Stimulated activated CD8-positive, alpha-beta memory T cell treated with anti-CD3 and anti-CD28 coated beads, Interleukin-7, amount 100 ng/mL, for 1 hour (primary cell): ENCODE measurements at regions not wholly inside any gene's neighbourhood (a gene's known extent, or its start where the extent isn't known, plus 50 kb on each side); places are given as distances from the start of the nearest gene placed in this dataset.
A peak's percentile ranks its signal among the peaks of the same experiment; 100 is the strongest.

ENCODE experiments used
- DNase-seq, 2 donors: peaks; one replicate each; pipeline ENCODE4 v3.0.0-alpha.2; 2020; ENCODE audit warnings: low read depth in 2 of 2

DNA sequence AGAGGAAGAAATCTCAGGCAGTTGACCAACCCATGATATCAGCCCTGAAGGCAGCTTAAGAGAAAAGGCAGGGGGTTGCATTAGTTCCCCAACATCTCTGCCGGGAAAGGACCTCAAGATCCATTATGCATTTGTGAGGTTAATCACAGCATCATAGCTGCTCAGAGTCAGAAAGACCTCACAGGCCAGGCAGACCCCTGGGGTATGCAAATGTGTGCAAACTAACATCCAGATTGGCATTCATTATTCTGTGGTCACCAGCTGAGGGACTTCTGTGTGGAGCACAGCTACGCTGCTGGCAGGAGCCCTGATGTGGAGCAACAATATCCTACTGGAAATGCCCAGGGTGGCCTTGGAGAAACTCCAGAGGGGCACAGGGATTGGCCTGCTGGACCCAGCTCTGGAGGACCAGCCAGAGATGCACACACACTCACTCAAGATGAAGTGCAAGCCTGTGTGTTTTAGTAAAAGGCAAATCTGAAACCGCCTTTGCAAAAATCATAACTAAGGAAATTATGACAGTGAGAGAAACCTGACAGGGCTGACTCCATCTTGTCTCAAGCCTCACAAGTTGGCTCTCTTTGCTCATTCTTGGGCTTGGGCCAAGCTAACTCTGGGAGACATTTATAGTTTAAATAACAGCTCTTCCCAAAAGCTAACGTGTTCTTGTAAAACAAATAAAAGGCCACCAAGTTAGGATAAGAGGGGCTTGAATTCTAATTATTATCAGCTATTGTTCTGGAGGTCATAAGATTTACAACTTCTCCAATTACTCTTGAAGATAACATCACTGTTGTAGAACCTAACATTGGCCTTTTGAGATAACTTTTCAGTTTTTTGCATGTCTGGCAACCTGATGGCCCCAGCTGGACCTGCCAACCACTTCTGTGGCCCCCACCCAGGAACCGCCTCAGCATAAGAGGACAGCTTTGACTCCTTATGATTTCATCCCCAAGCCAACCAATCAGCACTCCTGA is 257.1 kb downstream of the UACA start:
- no peak for DNase-seq

DNA sequence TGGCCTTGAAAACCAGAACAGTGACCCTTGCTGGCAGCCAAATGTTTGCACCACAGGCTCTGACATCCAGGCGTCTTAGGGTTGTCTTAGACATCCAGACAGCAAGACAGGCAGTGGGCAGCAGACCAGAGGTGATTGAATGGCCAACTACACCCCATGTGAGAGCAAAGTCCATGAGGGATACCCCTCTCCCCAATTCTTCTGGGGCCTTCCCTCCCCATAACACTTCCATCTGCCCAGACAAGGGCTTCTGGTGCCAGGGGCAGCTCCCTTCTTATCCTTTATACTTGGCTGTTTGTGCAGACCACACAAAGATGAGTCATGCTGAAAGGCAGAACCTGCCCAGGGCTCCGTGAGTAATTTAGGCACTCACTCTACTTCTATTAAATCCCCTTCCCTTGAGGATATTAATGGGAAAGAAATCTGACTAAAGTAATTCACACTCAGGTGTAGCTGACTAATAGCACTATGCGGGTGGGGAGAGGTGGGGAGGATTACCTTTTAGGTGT is 257.9 kb downstream of the UACA start:
- DNase-seq, result no peak

DNA sequence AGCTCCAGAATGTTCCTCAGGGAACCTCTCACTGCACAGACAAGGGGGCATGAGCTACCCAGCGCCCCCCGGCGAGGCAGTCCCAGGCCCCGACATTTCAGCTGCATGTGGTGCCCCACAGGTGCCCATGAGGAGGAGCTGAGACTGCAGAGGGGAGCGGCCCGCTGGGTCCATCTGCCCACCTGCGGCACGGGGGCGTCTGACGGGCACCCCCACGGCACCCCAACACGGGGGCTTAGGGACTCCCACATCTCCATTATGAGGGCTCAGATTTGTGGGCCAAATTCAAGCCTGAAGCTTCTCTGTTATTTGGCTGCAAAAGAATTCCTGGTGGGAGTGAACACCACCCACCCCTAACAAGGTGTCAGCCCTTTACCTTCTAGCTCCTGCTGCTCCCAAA is 258.4 kb downstream of the UACA start:
- DNase-seq, result no peak

DNA sequence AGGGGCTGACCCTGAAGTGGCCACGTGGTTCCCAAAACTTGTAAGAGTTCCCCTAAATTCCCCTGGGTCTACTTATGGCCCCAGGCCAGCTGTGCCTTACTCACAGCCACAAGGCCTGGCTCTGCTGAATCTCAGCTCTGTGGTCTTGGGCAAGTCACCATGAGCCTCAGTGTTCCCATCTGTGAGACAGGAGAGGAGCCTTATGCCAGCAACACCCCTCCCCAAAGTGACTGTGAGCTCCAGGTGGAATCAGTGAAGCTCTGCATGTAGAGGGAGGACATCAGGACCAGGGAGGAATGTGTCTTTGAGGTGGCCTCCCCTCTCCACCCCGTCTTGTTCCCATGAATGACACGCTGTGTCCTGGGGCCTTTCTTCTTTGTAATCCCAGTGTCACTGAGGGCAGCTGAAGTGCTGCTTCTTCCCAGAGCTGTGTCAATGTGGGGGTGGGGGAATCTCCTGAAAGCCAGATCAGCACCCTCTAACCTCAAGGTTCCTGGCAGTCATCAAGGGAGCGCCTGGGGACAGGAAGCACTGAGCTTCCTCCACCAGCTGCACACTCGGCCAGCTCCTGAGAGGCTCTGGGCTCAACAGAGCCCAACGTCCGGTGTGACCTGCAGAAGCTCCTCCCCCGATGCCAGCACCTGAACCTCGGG is 258.9 kb downstream of the UACA start:
- no peak for DNase-seq

DNA sequence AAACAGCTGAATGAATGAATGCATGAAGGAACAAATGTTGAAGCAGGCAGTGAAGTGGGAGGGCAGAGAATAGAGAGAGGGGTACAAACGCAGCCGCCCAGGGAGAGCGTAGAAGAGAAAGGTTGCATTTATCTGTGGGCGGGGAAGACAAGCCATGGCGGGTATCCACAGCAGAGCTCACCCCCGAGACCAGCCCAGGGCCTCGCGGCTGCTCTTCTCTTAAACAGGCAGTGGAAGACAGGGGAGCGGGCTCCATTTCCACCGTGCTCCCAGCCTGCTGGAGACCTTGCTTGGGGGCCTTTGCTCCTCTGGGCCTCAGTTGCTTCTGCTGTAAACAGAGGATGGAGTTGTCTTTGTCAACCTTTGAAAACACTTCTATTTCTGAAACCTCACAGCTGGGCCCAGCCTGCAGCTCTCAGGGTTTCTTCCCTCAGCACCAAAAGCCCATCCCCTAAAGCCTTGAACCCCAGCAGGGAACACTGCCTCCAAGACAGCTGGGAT is 259.5 kb downstream of the UACA start:
- DNase-seq, result no peak

DNA sequence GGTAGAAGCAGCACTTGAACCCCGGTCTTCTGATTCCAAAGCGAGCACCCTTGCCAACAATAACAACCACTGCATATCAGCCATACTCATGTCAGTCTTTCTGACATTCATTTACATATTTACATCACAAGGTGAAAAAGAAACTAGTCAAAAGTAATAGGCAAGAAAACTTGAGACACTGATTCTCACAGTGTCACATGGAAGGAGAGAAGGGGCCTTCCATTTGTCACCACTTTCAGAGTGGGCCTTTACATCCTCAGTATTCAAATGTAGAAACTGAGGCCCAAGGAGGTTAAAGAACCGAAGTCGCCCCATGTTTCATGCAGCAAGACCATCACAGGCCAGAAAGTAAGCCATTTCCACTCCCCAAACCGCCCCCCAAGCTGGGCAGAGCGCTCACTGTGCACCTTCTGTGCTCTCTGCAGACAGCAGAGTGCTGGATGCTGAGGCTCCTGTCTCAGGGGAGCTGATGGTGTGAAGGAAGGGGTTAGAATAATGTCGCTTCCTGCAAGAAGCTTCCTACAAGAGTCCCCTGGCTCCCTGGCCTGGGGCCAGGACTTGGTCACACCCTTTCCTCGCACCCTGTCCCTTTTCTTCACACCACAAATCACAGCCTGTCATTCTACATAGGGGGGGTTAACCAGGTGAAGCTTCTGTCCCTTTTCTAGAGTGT is 260.1 kb downstream of the UACA start:
- no peak for DNase-seq

DNA sequence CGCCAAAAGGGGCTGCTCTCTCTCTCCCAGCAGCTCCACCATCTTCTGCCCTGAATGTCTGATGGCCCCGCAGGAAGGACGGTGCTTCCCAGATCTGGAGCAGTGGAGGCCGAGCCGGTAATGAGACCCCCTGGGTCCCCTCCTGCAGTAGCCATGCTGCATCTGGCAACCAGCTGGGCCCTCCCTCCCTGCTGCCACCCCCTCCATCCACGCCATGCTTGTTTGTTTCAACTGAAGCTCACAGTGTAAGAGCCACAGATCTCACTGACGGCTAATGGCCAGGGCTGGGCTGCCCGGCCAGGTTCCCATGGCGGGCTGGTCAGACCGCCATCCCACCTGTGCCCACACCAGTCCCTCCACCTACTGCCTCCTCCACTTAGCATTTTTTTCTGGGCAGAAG is 260.8 kb downstream of the UACA start:
- no peak for DNase-seq

DNA sequence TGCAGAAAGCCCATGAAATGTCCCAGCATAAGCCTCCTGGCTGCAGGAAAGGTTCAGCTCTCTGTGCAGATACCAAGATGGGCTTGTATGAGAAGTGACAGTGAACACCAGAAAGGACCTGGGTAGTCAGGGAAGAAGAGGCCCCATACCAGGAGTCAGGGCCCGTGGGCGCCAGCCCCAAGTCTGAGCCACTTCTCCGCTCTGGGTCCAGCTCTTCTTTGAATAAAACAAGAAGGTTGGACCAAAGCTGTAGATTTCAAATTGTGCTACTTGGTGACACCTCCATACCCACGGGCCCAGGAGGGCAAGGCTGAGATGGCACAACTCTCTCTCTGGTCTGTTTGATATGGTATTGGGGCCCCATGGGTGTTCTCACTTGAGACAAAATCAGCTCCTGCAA is 261.5 kb downstream of the UACA start:
- no peak for DNase-seq

DNA sequence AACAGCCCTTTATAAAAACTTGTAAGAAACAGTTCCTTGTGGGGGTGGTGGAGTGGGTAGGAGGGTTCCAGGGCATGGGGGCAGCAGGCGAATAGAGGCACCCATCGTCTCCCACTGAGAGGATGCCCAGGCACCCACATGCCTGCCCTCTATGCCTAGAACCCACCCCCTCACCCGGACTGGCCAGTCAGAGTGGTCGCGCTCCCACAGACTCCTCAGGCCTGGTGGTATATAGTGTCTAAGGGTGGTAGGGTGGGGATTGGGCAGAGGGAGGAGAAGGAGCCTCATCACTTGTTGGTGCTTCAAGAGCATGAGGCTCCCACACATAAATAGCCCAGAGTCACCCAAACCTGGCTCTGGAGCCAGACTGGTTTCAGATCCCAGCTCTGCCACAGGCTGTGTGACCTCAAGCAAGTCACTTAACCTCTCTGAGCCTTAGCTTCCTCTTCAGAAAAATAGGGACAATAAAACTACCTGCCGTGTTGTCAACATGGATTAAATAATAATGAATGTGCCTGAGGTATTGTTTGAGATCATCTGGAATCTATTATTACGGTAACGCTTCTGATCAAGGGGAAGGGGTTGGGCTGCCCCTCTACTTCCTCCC is 262.1 kb downstream of the UACA start:
- no peak for DNase-seq

DNA sequence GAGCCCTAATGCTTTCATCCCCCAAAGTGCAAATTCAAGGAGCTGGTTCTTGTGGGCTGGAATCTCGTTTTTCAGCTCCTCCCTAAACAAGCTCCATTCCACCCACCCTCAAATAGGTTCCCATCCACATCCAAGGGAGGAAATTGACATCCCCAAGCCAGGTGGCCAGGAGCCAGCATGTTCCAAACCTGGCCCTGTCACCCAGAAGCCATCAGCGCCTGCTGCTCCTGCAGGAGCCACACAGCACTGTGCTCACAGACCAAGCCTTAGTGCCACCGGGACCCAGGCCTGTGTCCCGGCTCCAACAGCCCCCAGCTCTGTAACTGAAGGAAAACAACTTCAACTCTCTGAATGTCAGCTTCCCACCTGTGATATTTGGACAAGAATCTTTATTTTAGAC is 263.6 kb downstream of the UACA start:
- no peak for DNase-seq

DNA sequence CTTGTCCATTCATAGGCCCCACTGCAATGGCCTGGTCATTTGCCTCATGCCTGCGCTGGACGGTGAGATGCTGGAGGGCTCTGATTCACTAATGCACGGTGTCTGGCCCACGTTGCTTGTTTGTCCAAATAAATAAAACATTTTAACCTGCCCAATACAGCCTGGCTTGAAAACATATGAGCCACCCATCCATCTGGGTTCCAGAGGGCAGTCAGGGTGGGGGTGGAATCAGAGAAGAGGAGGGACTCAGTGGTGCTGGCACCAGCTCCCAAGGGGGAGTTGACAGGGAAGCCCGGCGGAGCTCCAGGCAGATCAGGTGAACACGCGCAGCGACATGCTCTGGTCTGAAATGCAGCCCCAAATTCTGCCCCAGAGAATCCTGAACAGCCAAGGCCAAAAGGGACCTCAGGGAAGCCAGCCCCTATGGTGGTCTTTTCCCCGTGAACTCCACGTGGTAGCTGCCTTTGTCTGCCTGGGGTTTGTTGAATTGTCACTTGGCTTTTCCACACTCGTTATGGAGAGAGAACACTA is 265.2 kb downstream of the UACA start:
- DNase-seq, result no peak

DNA sequence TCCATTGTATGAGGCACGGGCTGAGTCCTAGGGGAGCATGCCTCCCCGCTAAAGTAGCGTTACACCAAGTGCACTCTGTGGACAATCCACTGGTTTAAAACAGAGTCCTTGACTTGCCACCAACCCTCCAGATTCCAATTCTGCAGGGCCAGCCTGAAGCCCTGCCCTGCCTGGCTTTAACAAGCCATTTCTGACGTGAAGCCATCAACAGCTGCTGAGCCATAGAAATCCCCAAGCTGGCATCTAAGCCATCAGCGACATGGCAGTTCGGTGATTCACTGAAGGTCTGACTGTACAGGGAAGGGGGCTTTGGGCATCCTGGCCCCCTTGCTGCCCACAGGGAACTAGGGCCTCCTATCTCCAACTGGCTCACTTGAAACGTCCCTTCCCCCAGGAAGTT is 265.7 kb downstream of the UACA start:
- no peak for DNase-seq

DNA sequence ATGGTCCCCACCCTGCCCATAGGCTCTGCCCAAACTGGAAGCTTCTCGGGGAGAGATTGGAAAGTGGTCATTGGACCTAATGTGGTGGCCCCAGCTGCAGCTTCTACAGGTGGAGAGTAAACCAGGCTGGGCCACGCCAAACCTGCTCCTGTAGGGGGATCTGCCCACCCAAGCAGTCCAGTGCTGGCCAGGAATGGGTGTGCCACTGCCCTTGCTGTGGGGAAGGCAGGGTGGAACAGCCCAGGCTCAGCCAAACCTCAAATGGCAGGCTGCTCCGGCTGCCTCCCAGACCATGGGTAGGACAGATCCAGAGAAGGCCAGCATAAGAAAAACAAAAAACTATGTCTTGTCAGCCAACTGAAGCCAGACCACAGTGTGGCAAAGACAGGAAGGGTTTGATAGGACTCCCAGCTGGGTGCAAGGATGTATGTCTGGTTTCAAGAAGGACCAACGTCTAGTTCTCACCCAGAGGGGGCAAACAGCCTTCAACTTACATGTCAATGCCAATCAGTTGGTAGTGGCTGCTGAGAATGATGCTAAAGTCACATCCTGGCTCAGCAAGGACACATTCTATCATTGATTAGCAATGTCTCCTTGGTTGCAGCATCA is 267.3 kb downstream of the UACA start:
- DNase-seq, result no peak

DNA sequence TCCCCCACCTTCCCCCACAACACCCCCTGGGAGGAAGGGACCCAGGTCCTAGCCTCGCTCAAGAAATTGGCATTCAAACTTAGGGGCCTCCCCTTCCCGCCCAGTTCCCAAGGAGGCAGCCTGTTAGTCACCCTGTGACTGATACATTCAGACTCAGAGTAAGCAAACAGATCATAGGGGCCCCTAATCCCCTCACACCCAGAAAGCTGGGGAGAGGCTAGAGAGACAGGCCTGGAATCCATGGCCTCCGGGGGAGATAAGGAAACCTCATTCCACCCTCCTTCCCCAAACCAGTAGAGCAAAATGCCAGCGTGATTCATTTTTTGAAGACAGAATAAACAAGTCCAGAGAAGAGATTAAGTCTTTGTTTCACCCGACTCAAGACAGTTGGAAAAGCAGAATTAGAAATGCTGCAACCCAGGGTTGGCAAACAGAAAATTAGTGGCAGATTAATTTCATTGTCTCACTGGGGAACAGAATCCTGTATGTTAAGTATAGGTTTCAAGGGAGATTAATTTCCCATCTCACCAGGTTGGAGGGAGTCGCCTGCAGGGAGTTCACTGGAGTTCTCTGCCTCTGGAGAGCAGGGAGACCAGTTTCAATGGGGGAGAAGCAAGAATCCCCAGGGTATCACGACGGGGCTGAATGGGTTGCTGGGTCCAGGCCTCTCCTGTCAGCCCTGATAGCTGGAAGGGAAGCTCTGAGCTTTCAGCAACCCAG is 268.3 kb downstream of the UACA start:
- DNase-seq, result no peak

DNA sequence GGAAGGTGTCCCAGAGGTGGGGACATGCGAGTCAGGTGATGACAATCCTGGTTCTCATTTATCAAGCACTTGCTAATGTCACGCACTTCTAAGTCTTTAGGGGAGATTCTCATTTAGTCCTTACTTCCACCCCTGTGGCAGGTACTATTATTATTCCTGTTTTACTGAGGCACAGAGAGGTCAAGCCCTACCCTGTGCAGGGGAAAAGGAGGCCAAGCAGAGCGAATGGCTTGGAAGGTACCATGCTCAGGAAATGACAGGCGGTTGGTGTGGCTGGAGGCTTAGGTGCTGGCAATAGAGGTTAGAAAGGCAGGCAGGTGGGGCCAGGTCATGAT is 268.9 kb downstream of the UACA start:
- DNase-seq, result no peak

DNA sequence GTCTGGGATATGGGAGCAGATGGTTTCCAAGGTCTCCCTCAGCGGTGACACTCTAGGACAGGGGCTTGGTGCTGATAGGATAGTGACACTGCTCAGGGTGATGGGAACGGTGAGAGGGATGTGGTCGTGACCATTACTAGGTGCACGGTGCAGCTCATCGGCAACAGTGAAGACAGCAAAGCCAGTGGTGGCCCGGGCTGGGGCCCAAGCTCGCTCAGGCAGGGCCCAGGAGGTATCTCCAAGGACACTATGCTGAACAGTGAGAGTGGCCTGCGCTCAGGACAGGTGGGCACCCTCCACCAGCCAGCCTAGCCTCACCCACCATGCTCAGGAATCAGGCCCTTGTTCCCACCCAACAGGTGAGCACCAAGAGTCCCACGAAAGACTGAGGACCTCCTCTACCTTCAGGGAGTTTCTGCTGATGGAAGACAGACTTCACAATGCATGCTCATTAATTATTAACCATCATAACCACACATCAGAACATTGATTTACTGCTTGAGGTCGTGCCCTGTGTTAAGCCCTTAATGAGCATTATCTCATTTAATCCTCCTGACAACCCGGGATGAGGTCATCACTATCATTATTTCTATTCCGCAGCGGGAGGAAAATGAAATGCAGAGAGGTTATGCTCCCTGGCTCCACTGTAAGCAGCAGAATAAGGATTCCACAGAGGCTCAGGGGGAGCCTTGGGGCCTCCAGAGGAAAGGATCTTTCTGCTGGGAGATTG is 269.4 kb downstream of the UACA start:
- no peak for DNase-seq

DNA sequence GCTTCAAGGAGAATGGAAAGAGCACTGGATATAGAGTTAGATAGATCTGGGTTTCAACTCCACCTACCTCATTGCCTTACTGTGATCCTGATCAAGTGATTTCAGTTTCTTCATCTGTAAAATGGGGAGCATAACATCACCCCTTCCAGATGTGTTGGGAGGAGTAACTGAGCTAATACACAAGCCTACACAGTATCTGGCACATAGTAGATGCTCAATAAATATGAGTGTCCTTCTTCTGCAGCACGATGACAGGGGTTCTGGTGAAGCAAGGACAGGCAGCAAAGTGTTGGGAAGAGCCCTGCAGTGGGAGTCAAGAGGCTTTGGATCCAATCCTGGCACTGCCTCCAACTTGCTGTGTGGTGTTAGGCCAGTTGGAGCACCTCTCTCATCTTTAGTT is 270.0 kb downstream of the UACA start:
- DNase-seq, result no peak

DNA sequence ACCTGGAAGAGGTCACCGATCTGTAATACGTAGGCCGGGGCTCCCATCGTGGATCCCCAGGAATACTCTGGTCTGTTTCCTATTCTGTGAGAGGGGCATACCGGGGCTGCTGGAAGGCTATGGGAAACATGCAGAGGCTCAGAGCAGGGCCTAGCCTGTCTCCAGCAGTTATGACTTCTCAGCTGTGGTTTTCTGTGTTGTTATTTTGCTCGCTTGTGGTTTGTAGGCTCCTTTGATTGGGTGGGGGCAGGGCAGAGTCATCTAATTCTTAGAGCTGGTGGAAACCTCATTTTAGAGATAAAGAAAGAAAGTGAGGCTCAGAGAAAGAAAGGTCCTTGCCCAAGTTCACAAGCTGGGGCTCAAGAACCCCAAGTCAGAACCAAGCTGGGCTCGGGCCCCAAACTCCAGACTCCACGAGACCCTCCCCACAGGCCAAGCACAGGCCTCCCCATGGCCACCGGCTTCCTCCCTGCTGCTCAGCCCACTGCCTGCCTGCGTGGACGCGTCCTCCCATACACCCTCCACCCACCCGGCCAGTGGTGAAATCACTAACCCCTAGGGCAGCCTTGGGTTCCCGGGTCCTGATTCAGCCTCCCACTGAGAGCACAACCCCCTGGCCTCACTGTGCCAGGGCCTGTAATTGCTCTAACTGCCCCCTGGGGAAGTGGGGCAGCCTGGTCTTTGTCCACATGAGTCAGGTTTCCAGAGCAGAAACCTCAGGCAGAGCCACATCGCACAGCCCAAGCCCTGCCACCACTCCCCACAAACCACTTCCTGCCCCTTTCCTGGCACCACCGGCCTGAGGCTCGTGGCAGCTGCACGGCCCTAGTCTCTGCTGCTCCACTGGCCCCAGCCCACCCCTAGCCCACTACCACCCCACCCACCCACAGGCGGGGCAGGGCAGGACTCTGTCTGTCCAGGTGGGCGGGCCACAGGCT is 270.8 kb downstream of the UACA start:
- peak; percentile 58 to 59 for DNase-seq

DNA sequence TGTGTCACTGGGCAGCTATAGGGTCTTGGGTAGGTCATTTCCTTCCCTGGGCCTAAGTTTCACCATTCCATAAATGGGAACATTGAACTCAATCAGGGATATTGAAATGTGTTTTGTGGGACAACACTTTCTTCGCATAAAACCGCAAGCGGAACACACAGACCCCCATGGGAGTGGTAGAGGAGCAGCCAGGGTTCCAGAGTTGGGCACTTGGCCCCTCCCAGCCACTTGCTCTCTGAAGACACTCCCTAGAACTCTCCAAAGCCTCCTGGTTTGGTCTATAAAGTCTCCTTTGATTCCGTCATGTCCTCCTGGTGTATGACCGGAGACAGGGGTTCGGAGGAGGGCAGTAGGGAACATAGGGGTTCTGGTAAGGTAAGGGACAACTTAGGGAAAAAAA is 271.7 kb downstream of the UACA start:
- DNase-seq, result no peak
